ENCODE measurements at regions not wholly inside any gene's neighbourhood (a gene's known extent, or its start where the extent isn't known, plus 50 kb on each side); places are given as distances from the start of the nearest gene placed in this dataset.

DNA sequence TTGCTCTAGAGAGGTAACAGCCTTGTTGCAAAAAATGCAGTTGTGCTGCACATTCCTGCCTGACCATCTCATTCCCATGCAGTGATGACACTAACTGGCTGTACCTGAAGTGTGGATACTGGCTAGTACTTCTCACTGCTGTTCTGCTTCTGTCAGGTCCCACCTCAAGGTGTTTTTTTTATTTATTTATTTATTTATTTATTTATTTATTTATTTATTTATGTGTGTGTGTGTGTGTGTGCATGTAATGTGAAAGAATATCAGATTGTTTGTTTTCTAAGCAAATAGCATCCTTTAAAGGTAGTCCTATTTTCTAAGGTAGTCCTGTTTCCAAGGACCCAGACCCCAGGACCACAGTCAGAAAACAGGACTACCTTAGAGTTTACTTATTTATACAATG lies 87.2 kb upstream of the SYT4 start:
- TF ChIP-seq CTCF (IDR thresholded peaks at IDR 0.05): no peak
- TF ChIP-seq POLR2AphosphoS5 (IDR thresholded peaks at IDR 0.05): no peak
- no peak for TF ChIP-seq EP300 (IDR thresholded peaks at IDR 0.05)
